Right ventricle myocardium superior (tissue), 1 donor: ENCODE measurements at regions not wholly inside any gene's neighbourhood (a gene's known extent, or its start where the extent isn't known, plus 50 kb on each side); places are given as distances from the start of the nearest gene placed in this dataset.
A peak's percentile ranks its signal among the peaks of the same experiment; 100 is the strongest.

Experiments
- ATAC-seq: fragments of 200-7000 bp; cut with Tn5 transposase; one replicate; pipeline ENCODE4 v1.9.1; 2020; ENCODE audit warnings: mild to moderate bottlenecking; ENCODE audit not compliant: poor library complexity
- DNase-seq: peaks from one replicate; pipeline ENCODE4 v3.0.0-alpha.2; 2020
- intact Hi-C: fragments of 100-400 bp; cut with DNase I; formaldehyde crosslinking; loops from one replicate; pipeline ENCODE4 v1.11.2; 2022
- donor health status: DM: no; HTN: yes; CAD: no; lungs with severe emphysema.

DNA sequence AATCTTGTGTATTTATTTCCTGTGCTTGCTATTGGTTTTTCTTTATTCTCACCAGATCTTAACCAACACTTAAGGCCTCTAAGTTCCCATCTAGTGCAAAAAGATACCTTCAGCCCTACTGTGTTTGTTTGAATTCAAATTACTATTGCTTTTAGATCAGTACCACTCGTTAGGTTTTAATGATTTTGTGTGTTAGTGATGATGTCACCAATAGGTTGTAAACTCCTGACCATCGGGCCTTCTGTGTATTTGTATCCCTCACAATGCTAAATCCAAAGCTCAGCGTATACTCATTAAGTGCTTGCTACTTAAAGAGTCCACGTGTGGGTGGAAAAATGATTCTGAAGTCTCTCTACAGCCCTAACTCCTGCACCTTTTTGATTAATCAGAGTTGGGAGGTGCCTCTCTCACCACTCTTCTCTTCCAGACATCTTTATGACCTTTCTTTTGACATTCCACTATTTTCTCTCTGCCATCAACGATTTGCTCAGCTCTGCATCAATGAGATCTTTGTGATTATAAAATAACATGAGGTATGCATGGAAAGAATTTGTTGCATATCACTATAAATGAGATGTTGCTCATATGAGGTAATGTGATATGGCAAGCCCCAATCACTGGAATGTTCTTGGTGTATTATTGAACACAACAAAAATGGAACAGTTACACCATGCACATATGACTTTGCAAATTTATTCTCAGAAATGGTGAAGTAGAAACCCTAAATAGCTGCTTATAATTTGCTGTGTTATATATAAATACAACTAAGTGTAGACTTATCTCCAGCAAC lies 55.1 kb upstream of the LAMA2 start:
- intact Hi-C loops, result no loop called here
- no peak for DNase-seq
- ATAC-seq, result peak; percentile 43

DNA sequence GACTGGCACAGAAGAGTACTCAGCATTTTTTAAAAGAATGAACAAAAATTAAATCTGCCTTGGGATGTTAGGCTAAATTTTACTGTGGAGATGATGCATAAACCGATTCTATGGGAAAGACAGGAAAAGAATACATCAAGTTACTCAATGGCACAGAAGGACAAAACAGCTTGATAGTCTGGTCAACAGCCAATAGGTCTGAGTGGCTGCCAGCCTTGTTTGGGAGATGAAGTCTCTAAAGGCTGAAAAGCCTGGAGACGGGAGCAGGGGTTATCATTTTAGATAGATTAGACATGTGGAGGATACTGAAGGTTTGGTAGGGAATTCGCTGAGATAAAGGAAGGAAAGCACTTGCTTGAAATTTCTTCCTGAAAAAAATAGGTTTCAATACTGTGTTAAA lies 56.3 kb upstream of the LAMA2 start:
- peak; percentile 48 for DNase-seq
- ATAC-seq, result peak; percentile 62
- intact Hi-C loops, result no loop called here

DNA sequence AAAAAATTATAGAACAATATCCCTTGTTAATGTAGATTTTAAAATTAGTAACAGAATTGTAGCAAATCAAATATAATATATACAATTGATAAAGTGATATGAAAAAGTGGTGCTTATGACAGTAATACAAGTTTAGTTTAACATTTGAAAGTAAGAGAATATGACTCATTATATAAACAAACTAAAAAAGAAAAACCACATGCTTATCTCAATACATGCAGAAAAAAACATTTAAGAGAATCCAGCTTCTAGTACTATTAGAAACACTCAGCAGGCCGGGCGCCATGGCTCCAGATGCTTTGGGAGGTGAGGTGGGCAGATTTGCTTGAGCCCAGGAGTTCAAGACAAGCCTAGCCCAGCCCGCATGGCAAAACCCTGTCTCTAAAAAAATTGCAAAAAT lies 60.7 kb upstream of the LAMA2 start:
- DNase-seq, result peak; percentile 53
- ATAC-seq, result peak; percentile 47
- intact Hi-C loops, result no loop called here

DNA sequence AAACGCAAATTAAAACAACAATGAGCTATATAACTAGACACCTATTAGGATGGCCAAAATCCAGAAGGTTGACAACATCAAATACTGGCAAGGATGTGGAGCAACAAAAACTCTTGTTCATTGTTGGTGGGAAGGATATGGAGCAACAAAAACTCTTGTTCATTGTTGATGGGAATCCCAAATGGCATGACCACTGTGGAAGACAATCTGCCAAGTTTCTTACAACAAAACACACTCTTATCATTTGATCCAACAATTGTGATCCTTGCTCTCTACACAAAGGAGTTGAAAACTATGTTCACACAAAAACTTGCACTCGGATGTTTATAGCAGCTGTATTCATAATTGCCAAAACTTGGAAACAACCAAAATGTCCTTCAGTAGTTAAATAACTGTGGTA lies 61.8 kb upstream of the LAMA2 start:
- intact Hi-C loops, result no loop called here
- no peak for DNase-seq
- peak; percentile 38 for ATAC-seq

DNA sequence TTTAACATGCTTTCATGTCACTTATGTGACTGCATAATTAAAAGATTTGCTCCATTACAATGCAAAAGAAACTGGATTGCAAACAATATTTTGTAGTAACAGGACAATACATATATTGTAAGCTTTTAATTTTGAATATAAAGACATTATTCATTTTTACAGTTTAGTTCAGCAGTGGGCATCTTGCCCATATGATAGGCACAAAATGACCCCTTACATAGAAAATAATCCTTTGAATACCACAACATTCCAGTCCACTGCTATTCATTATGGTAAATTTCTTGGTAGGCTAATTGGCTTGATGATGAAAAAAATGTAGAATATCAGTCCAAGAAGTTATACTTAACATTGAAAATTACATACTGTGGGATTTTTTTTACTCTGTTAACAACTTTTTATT lies 74.1 kb upstream of the LAMA2 start:
- intact Hi-C loops, result no loop called here
- no peak for ATAC-seq

DNA sequence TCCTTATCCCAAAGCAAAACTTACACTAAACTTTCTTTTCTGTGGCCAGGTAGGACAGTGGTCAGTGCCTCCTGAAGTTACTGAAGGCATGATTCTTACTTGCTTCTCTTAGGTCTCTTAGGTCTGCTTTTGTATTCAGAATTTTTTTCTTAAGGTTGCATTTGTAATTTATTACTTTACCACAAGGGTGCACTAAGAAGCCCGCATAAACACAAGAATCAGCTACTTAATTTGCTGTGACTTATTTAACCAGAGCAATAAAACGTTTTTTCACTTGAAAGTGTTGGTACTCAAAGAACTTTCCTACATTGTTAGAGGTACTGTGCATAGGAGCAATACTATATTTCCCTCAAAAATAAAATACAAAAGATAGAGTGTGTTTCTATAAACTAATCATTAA lies 75.4 kb upstream of the LAMA2 start:
- DNase-seq (no peak), ATAC-seq (peak; percentile 35)
- intact Hi-C loops, result no loop called here

More for the DNA sequence above, 74.1 kb upstream of the LAMA2 start:
- no peak for DNase-seq

DNA sequence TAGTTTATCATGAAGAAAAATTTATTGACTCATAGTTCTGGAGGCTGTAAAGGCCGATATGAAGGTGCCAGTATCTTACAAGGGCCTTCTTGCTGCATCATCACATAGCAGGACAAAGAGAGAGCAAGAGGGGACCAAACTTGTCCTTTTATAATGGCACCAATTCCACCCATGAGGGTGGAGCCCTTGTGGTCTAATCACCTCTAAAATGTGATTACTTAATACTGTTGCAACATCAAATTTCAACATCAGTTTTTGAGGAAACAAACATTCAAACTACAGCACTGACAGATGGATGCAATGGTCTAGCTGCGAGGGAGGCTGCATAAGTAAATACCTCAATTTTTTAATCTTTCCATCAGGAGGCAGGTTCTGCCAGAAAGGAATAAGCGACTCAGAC lies 76.7 kb upstream of the LAMA2 start:
- ATAC-seq (peak; percentile 66), DNase-seq (no peak)
- intact Hi-C loops, result no loop called here

DNA sequence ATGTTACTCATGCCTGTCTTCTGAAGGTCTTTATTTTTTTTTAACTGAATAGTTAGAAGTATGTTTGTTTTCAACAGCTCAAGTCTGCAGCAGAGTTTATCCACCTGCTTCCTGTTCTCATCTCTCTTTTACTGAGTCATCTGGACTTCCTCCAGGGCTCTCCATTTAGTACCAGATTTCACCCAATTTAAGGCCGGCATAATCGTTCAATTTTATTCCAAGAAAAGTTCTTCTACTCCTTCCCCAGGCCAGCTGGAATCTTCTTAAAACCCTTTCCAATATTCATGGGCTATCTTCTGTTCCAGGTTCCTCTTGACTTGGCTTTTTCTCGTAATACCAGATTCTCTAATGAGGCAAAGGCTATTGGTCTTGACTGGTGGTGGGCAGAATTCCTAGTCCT lies 79.0 kb upstream of the LAMA2 start:
- intact Hi-C loops, result no loop called here
- DNase-seq (no peak), ATAC-seq (peak; percentile 77)

DNA sequence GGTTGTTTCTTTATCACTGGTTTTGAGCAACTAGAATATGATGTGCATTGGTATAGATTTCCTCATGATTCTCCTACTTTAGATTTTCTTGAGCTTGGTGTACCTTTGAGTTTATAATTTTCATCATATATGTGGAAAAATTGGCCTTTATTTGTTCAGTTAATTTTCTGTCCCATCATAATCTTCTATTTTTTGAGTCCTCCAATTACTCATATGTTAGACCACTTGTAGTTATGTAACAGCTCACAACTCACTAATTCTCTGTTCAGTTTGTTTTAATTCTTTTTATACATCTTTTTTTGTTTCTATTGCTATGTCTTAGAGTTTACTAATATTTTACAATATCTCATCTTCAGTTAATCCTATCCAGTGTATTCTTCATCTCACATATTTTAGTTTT lies 81.3 kb upstream of the LAMA2 start:
- intact Hi-C loops, result no loop called here
- no peak for ATAC-seq

DNA sequence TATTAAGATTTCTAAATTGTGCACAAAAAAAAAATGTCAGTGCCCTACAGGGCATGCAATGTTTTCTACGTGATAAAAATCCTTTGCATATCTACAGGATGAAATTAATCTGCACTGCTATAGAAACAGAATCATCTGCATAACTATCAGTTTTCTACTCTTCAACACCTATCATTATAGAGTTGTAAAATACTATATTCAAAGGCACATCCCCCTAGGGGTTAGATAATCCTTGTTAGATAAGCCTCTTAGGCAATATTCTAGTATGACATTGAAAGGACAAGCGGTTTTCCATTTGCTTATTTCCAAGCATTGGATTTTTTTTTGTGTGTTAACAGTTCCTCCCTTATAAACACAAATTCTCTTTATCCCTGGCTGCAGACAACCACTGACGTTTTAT lies 98.7 kb upstream of the LAMA2 start:
- no peak for DNase-seq
- ATAC-seq, result no peak
- intact Hi-C loops, result no loop called here

More for the DNA sequence above, 81.3 kb upstream of the LAMA2 start:
- no peak for DNase-seq

DNA sequence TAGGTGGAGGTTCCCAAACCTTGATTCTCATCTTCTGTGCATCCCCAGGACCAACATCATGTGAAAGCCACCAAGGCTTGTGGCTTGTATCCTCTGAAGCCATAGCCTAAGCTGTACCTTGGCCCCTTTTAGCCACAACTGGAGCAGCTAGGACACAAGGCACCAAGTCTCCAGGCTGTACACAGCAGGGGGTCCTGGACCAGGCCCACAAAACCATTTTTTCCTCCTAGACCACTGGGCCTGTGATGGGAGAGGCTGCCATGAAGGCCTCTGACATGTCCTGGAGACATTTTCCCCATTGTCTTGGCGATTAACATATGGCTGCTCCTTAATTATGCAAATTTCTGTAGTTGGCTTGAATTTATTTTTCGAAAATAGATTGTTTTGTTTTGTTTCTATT lies 114.8 kb upstream of the LAMA2 start:
- no peak for ATAC-seq
- intact Hi-C loops, result no loop called here
- no peak for DNase-seq

DNA sequence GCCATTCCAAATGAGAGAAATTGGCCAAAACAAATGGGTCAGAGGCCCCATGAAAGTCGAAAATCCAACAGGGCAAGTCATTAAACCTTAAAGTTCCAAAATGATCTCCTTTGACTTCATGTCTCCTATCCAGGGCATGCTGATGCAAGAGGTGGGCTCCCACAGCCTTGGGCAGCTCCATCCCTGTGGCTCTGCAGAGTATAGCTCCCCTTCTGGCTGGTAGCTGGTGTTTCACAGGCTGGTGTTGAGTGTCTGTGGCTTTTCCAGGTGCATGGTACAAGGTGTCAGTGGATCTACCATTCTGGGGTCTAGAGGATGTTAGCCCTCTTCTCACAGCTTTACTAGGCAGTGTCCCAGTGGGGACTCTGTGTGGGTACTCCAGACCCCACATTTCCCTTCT lies 115.2 kb upstream of the LAMA2 start:
- intact Hi-C loops, result no loop called here
- no peak for ATAC-seq
- no peak for DNase-seq

DNA sequence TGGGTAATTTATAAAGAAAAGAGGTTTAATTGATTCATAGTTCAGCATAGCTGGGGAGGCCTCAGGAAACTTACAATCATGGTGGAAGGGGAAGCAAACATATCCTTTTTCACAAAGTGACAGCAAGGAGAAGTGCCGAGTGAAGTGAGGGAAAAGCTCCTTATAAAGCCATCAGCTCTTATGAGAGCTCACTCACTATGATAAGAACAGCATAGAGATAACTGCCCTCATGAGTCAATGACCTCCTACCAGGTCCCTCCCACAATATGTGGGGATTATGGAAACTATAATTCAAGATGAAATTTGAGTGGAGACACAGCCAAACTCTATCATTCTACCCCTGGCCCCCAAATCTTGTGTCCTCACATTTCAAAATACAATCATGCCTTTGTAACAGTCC lies 115.8 kb upstream of the LAMA2 start:
- ATAC-seq (no peak), DNase-seq (no peak)
- intact Hi-C loops, result no loop called here

DNA sequence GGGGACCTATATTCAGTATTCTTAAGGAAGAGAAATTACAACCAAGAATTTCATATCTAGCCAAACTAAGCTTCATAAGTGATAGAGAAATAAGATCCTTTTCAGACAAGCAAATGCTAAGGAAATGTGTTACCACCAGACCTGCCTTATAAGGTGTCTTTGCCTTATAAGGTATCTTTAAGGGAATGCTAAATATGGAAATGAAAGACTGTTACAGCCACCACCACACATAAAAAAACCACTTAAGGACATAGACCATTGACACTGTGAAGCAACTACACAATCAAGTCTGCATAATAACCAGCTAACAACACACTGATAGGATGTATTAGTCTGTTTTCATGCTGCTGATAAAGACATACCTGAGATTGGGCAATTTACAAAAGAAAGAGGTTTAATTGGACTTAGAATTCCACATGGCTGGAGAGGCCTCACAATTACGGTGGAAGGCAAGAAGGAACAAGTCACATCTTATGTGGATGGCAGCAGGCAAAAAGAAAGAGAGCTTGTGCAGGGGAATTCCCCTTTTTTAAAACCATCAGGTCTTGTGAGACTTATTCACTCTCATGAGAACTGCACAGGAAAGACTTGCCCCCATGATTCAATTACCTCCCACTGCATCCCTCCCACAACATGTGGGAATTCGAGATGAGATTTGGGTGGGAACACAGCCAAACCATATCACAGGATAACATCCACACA lies 119.2 kb upstream of the LAMA2 start:
- intact Hi-C loops, result no loop called here
- ATAC-seq, result no peak
- no peak for DNase-seq

DNA sequence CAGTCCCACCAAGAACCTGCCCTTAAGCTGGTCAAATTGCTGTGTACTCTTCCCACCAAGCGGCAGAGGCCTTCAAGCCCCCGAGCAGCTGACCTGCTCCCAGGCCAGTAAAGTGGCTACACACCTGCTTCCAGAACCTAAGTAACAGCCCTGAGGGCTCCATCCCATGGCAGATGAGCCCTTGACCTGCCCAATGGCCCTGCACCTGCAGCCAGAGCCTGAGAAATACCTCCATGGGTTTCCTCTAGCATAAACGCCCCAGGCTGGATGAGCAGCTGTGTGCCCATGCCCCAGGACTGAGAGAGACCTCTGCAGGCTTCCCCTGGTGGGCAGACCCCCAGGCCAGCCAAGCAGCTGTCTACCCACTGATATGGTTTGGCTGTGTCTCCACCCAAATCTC lies 123.0 kb upstream of the LAMA2 start:
- intact Hi-C loops, result no loop called here
- DNase-seq (no peak), ATAC-seq (no peak)

DNA sequence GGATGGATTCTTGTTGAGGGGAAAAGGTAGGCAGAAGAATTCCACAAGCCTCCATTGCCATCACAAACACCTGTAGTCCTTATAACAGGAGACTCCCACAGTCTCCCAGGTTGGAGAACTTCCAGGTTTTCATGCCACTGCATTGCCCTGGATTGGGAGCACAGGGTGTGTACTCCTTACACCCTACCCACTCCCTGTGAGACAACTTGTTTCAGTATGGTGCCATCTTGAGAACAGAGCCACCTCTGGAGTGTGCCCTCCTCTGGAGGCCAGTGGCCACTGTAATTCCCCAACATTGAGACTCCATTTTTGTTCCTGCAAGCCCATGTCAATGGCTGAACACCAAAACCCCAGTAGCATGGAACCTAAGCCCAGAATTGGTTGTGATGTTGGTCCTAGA lies 123.5 kb upstream of the LAMA2 start:
- no peak for ATAC-seq

DNA sequence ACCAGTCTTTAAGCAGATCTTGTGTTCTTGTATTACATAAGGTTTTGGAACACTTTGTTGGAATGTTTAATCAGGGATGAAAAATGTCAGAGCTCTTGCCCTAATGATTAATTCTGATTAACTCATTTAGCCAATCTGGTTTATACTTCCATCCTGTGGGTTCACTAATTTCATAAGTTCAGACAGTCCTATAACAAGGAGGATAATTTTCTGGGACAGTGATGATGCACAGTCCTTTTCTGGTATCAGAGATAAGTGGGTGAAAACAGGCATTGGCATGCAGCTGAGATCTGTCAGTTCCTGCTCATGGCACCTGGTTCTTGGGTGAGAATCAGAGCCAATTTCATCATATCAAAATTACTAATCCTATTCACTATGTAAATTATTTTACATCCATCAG lies 125.0 kb upstream of the LAMA2 start:
- ATAC-seq (peak; percentile 76), DNase-seq (no peak)

More for the DNA sequence above, 123.5 kb upstream of the LAMA2 start:
- DNase-seq, result no peak
- intact Hi-C loops, result no loop called here

DNA sequence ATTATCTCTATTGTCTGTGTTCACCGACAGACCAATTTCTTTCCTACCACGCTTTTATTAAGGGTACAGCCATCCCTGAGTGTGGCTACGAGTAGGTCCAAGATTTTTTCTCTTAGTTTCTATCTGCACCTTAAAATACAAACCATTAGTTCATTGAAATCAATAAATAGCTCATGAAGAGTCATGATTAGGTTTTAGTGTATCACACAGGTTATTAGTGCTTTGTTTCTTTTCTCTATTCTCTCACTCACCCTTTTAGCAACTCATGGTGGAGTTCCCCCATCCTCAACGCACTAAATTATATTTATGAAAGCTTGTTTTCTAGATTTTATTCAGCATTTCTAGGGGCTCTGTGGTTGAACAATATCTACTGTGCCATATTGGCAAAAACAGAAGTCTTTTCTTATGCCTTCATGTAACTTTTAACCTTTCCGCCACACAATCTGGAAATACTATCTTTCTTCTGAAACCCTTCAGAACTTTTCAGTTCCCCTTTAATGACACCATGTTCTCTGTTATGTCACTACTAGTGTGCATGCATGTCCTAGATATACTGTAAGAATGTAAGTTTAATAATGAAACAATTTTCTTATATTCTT lies 128.2 kb upstream of the LAMA2 start:
- DNase-seq (no peak), ATAC-seq (no peak)

More for the DNA sequence above, 125.0 kb upstream of the LAMA2 start:
- intact Hi-C loops, result no loop called here

DNA sequence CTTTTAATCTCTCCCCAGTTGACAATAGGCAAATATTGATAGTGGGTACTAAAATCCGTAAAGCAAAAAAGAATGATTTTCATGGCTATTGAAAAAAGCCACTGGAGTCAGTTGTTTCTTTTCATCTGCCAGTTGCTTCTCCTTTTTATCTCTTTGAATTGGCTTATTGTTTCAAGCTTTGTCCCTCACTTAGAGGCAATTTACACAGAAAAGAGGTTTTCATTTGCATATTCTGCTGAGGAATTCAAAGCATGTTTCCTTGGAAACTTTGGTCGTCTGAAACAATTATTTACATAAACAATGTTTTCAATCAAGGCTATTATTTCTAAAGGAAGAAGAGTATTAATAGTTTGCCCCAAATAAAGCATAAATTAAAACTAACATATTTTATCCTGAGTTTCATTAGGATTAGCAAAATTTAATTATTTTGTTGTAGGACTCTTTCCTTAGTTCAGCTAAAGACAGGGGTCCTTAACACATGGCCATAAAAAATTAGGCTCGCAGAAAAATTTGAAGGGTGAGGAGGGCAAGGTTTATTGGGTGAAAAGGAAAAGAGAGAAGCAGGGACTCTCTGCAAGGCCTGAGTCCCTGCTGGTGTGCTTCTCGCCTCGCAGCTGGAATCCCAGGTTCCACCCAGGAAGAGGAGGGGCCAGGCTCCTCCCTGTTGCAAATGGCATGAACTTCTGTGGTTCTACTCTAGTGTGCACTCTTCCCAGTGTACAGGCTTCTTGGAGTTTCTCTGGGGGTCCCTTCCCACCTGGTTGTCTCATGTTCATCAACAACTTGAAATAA lies 138.8 kb upstream of the LAMA2 start:
- ATAC-seq, result no peak
- intact Hi-C loops, result no loop called here
- no peak for DNase-seq

More for the DNA sequence above, 128.2 kb upstream of the LAMA2 start:
- intact Hi-C loops, result no loop called here
